ENCODE measurements at regions not wholly inside any gene's neighbourhood (a gene's known extent, or its start where the extent isn't known, plus 50 kb on each side); places are given as distances from the start of the nearest gene placed in this dataset.

DNA sequence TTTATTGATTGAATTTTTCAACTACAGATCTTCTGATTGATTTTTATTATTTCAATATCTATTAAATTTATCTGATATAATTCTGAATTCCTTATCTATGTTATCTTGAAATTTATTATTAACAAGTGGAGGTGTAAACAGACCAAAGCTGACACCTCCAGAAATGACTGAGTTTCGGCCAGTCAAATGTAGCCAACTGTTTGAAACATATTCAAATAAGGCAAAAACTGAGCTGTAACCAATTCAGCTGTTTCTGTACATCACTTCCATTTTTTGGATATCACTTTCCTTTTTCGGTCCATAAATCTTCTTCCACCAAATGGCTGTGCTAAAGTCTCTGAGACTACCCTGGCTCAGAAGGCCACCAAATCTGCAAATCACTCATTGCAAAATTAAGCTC lies 2127.3 kb upstream of the AGA start:
- ATAC-seq = no peak
- intact Hi-C loops (cut with DNase I) = no loop called here
- DNase-seq (ENCODE audit: low spot score) = no peak

DNA sequence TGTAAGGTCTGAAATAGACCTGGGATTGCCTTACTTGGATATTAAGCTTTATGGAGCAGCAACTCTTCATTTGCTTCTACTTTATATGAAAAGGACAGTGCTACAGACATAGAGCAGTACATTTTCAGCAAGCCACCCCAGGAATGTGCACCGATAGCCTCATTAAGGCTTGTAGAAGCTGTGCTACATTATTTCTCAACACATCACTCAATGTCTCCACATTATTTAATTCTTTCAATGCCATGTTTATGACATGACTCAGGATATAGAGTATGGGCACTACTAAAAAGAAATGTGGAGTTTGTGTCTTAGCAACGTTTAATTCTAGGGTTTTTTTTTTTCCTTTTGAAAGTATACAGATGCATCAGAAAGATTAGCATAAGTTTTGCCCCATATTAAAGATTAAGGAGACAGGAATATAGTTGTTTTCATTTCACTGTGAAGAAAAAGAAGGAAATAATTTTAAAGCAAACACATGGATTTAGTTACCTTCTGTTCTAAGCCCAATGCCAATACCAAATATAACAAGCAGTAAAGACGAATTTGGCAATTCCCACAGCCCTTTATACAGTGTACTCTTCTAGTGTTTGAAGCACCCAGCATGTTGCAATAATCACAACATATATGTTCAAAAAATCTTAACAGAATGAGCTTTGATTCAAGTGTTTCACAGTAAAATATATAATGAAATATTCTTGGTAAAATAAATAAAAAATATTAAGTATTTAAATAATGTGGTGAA lies 2140.1 kb upstream of the AGA start:
- DNase-seq (ENCODE audit: low spot score) = no peak
- no peak for ATAC-seq
- intact Hi-C loops (cut with DNase I) = no loop called here

DNA sequence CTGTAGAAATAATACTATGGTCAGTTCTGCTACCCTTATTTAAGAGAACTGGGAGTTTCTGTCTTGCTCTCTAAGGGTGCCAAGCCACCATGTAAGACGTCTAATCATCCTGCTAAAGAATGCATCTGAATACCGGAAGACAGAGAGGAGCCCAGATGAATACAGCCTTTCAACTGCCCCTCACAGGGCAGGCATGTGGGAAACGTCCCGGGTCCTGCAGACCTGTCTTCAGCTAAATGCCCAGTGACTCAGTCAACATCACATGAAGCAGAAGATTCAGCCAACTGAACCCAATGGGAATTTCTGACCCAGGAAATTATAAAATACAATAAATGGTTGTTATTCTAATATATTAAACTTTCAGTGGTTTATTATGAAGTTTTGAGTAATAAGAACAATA lies 2141.0 kb upstream of the AGA start:
- intact Hi-C loops (cut with DNase I) = no loop called here
- DNase-seq (ENCODE audit: low spot score) = no peak
- ATAC-seq = no peak

DNA sequence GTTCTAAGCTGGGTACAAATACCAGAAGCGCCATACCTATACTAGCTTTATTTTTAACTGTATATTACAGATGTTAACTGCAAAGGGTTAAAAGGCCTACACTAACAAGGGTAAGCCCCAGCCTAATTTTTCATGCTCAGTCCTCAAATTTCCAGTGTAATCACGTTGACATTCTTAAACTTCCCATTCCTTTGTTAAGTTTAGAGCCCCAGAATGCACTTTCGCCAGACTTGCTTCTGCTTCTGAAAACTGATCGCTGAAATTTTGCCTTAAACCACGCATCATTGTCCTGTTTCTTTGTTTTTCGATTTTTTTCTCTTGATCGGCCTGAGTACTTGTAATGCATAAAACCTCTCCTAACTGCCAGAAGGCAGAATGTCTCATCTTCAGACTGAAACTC lies 2141.9 kb upstream of the AGA start:
- intact Hi-C loops (cut with DNase I) = no loop called here
- no peak for DNase-seq (ENCODE audit: low spot score)
- ATAC-seq = no peak

- intact Hi-C loops (cut with DNase I) = no loop called here
- DNase-seq (ENCODE audit: low spot score) (no peak), ATAC-seq (no peak)
These were observed 2143.5 kb upstream of the AGA start for GRCh38 chr4:179585761-179586160.

GRCh38 chr4:179586460-179586859 lies 2144.2 kb upstream of the AGA start:
- ATAC-seq (no peak), DNase-seq (ENCODE audit: low spot score) (no peak)
- intact Hi-C loops (cut with DNase I) = no loop called here

DNA sequence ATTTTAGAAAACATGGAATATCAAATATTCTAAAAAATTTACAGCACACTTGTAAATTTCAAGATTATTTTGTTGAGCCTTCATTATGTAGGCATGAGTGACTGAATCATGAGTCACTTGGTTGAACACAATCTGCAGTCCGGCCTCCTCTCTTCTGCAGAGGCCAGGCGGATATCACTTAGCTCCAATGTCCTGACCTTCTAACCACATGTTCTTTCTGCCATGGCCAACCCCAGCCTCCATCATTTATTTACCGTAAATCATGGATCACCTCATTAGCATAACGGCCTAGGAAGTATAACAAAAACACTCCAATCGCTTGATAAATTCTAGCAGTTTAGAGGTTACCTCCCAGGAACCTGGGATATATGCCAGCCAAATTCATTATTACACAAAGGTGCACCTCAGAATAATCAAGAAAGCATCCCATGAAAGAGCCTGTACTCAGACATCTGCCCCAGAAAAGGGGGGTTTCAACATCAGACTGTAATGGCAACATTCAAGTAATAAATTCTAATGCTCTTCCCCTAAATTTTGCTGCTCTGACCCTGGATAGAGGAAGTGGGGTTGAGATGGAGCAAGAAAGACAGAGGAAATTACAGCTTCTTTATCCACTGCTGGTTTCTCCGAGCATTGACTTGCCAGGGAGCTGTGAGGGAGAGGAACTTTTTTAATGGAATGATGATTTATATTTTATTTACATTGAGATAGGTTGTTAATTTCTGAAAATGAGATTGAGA lies 2153.6 kb upstream of the AGA start:
- intact Hi-C loops (cut with DNase I) = no loop called here
- DNase-seq (ENCODE audit: low spot score) (no peak), ATAC-seq (no peak)

DNA sequence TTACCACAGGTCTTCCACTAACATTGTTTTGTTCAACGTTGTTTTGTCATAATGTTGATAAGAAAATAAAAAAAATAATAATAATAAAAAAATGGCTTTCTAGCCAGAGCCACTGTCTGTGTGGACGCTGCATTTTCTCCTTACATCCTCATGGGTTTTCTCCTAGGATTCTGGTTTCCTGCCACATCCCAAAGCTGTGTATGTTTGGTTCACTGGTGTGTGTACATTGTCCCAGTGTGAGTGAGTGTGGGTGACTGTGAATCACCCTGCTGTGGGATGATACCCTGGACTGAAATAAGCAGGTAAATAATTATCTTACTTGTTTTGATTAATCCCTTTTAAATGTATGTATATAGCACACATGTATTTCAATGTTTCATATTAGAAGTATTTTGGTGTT lies 2154.4 kb upstream of the AGA start:
- ATAC-seq (no peak), DNase-seq (ENCODE audit: low spot score) (no peak)
- intact Hi-C loops (cut with DNase I) = no loop called here

DNA sequence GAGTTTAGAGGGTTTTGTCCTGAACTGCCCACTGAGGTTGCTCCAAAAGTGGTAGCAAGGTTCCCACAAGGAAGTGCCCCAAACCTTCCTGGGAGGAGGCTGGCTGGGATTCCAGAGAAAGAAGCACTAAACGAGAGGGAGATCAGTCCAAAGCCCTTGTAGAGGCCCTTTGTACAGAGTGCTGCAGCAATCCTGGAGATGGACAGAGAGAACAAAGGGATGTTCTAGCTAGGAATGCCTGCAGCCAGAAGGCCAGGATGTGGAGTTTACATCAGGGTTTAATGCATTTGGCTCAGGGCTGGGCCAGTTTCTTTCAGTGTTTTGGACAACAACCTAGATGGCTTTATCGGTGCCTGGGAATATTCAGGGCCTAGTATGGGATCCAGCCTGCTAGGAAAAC lies 2155.1 kb upstream of the AGA start:
- intact Hi-C loops (cut with DNase I) = no loop called here
- no peak for ATAC-seq
- no peak for DNase-seq (ENCODE audit: low spot score)

GRCh38 chr4:179601671-179602070 lies 2159.4 kb upstream of the AGA start:
- intact Hi-C loops (cut with DNase I) = no loop called here
- DNase-seq (ENCODE audit: low spot score) (no peak), ATAC-seq (no peak)

GRCh38 chr4:179605196-179605595 lies 2163.0 kb upstream of the AGA start:
- ATAC-seq (no peak), DNase-seq (ENCODE audit: low spot score) (no peak)
- intact Hi-C loops (cut with DNase I) = no loop called here

GRCh38 chr4:179607003-179607402 lies 2164.8 kb upstream of the AGA start:
- no peak for ATAC-seq
- DNase-seq (ENCODE audit: low spot score) = no peak
- intact Hi-C loops (cut with DNase I) = no loop called here

GRCh38 chr4:179615704-179616103 lies 2173.5 kb upstream of the AGA start:
- intact Hi-C loops (cut with DNase I) = no loop called here
- no peak for DNase-seq (ENCODE audit: low spot score)
- no peak for ATAC-seq

- intact Hi-C loops (cut with DNase I) = no loop called here
- DNase-seq (ENCODE audit: low spot score) (no peak), ATAC-seq (no peak)
These were observed 2176.7 kb upstream of the AGA start for GRCh38 chr4:179618966-179619365.

DNA sequence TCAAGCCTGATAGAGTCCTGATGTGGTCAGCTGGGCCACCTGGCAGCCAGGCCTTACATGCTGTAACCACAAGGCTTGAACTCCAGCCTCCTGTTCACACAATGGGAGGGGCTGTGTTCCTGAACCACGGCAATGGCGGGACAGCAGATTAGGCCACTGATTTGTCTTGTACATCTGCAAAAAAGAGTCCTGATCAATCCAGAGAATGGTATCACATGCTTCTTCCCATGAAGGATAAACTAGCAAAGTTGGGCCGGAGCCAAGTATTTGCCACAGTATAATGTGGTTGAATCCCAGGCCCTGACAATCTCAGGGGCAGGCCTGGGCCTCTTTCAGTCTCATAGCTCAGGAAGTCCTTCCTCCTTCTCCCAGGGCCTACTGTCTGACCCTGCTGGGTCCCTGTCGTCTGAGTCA lies 2182.5 kb upstream of the AGA start:
- intact Hi-C loops (cut with DNase I) = no loop called here
- ATAC-seq (no peak), DNase-seq (ENCODE audit: low spot score) (no peak)

DNA sequence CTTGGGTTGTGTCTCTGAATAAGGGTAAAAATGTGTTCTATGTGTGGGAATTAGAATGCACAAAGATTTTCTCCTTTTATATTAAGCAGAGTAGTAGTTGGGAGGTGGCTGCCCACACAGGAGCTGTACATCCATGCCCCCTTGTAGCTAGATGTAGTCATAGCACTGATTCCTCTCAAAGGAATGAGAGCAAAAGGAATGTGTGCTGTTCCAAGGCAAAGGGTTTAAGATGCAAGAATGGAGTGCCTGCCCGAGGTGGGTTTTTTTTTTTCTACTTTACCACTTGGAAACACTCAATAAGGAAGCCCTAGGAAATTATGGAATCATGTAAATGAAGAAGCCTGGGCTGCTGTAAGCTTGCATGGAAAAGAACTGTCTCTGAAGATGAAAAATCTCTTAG lies 2183.2 kb upstream of the AGA start:
- DNase-seq (ENCODE audit: low spot score) = no peak
- intact Hi-C loops (cut with DNase I) = no loop called here
- no peak for ATAC-seq

- ATAC-seq (no peak), DNase-seq (ENCODE audit: low spot score) (no peak)
These were observed 2184.4 kb upstream of the AGA start for GRCh38 chr4:179626687-179627086.

DNA sequence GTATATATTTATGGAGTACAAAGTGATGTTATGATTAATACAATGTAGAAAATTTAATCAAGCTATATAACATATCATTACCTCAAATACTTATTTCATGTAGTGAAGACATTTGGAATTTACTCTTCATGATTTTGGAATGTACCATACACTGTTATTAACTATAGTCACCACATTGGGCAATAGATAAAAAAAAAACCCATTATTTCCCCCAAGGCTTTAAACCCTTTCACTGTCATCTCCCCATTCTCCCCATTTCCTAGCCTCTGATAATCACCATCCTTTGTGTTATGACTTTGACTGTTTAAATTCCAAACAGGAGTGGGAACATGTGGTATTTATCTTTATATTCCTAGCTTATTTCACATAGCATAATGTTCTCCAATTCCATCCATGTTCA lies 2189.1 kb upstream of the AGA start:
- intact Hi-C loops (cut with DNase I) = no loop called here
- ATAC-seq (no peak), DNase-seq (ENCODE audit: low spot score) (no peak)

More at GRCh38 chr4:179626687-179627086, 2184.4 kb upstream of the AGA start:
- intact Hi-C loops (cut with DNase I) = no loop called here

DNA sequence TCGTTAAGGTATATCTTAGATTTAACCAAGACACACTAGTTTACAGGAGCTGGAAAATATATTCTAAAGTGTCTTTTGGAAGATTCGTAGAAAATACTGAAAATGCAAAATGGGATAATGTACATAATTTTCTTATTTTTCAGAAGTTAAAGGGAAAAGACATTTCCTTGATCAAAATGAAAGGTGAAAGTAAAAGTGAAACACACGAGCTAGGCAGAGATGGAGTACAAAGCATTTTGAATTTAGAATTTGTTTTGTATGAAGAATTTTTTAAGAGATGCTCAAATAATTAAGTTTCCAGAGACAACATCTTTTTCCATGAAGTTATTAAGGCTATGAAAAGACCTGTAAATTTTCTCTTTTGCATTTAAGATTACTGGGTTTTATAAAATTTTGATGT lies 2192.6 kb upstream of the AGA start:
- DNase-seq (ENCODE audit: low spot score) = no peak
- ATAC-seq = no peak
- intact Hi-C loops (cut with DNase I) = no loop called here

DNA sequence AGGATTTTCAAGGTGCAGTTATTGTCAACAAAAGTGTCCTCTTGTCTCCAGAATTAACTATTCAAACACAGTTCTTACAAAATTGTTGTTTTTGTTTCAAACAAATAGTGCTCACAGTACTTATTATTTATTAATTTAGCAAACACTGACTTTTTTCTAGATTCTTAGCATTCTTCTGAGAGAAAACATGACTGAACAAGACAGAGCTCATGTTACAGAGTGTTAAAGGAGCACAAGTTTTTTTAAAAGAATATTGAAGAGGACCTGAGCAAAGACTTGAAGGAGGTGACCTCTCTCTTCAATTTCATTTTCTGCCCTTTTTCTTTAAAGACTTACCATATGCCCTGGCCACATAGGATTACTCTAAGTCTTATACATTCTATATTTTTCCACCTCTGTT lies 2220.3 kb upstream of the AGA start:
- DNase-seq (ENCODE audit: low spot score) (no peak), ATAC-seq (no peak)
- intact Hi-C loops (cut with DNase I) = no loop called here
